ENCODE measurements at regions not wholly inside any gene's neighbourhood (a gene's known extent, or its start where the extent isn't known, plus 50 kb on each side); places are given as distances from the start of the nearest gene placed in this dataset.
"Not testable (repeated sequence)": the region's sequence is repeated elsewhere in the genome, so short reads cannot be mapped to it uniquely, and the experiment has no call there.

- H3K9me3 ChIP-seq (ENCODE audit: low read length), result no peaks in the 10 kb centered on the region
- H3K4me1 ChIP-seq (ENCODE audit: insufficient read depth, low read length, poor library complexity, severe bottlenecking), result no peaks in the 10 kb centered on the region
- H3K4me2 ChIP-seq (ENCODE audit: low read length), result no peak overlapping the region
- no peak overlapping the region for H3K27ac ChIP-seq (ENCODE audit: low read depth, low read length, poor library complexity, severe bottlenecking)
- H4K20me1 ChIP-seq (ENCODE audit: insufficient read depth, low read length), result no peaks in the 10 kb centered on the region
- no TSS peak for BruUV-seq (replicated peaks)
- H3K36me3 ChIP-seq (ENCODE audit: insufficient read depth, low read length), result no peaks in the 10 kb centered on the region
- POLR2A ChIA-PET, result no interaction called here
- no peak for DNase-seq (ENCODE audit: low spot score)
- intact Hi-C loops (cut with micrococcal nuclease; ENCODE audit: unreplicated experiment), result no loop called here
- no peak overlapping the region for H2AFZ ChIP-seq (ENCODE audit: low read length)
- no peak for TF ChIP-seq EZH2phosphoT487 (IDR thresholded peaks at IDR 0.05; ENCODE audit: borderline replicate concordance, low read depth, low read length)
- TF ChIP-seq CTCF (conservative IDR thresholded peaks at IDR 0.05; ENCODE audit: low read length), result no peak
- H3K79me2 ChIP-seq (ENCODE audit: insufficient read depth, low read depth, low read length), result no peaks in the 10 kb centered on the region
- no peaks in the 10 kb centered on the region for H3K9me2 ChIP-seq (ENCODE audit: insufficient read depth, low read length)
- no peak overlapping the region for H3K4me3 ChIP-seq (ENCODE audit: low read depth, low read length, poor library complexity, severe bottlenecking)
- CTCF ChIA-PET (ENCODE audit: unreplicated experiment), result no interaction called here
These were observed 137.5 kb upstream of the RFLNA start for GRCh38 chr12:124157406-124157805.

- ChIA-PET POLR2A (no interaction called here), CTCF (ENCODE audit: unreplicated experiment) (no interaction called here)
- Histone ChIP-seq H3K36me3 (ENCODE audit: insufficient read depth, low read length) (no peaks in the 10 kb centered on the region), H3K27ac (ENCODE audit: low read depth, low read length, poor library complexity, severe bottlenecking) (no peak overlapping the region), H2AFZ (ENCODE audit: low read length) (no peak overlapping the region), H3K79me2 (ENCODE audit: insufficient read depth, low read depth, low read length) (no peaks in the 10 kb centered on the region), H3K9me3 (ENCODE audit: low read length) (no peaks in the 10 kb centered on the region), H3K4me2 (ENCODE audit: low read length) (no peak overlapping the region), H3K4me3 (ENCODE audit: low read depth, low read length, poor library complexity, severe bottlenecking) (no peak overlapping the region), H3K4me1 (ENCODE audit: insufficient read depth, low read length, poor library complexity, severe bottlenecking) (no peaks in the 10 kb centered on the region), H3K9me2 (ENCODE audit: insufficient read depth, low read length) (no peaks in the 10 kb centered on the region), H4K20me1 (ENCODE audit: insufficient read depth, low read length) (no peaks in the 10 kb centered on the region)
- intact Hi-C loops (cut with micrococcal nuclease; ENCODE audit: unreplicated experiment), result no loop called here
- BruUV-seq (replicated peaks), result no TSS peak
- DNase-seq (ENCODE audit: low spot score), result no peak
- TF ChIP-seq CTCF (conservative IDR thresholded peaks at IDR 0.05; ENCODE audit: low read length) (no peak), EZH2phosphoT487 (IDR thresholded peaks at IDR 0.05; ENCODE audit: borderline replicate concordance, low read depth, low read length) (no peak)
These were observed 135.2 kb upstream of the RFLNA start for GRCh38 chr12:124159655-124160054.

- intact Hi-C loops (cut with micrococcal nuclease; ENCODE audit: unreplicated experiment), result no loop called here
- Histone ChIP-seq H3K9me2 (ENCODE audit: insufficient read depth, low read length) (no peaks in the 10 kb centered on the region), H3K4me3 (ENCODE audit: low read depth, low read length, poor library complexity, severe bottlenecking) (no peak overlapping the region), H3K9me3 (ENCODE audit: low read length) (no peaks in the 10 kb centered on the region), H3K4me2 (ENCODE audit: low read length) (no peak overlapping the region), H2AFZ (ENCODE audit: low read length) (no peak overlapping the region), H3K36me3 (ENCODE audit: insufficient read depth, low read length) (no peaks in the 10 kb centered on the region), H3K27ac (ENCODE audit: low read depth, low read length, poor library complexity, severe bottlenecking) (no peak overlapping the region), H4K20me1 (ENCODE audit: insufficient read depth, low read length) (no peaks in the 10 kb centered on the region), H3K4me1 (ENCODE audit: insufficient read depth, low read length, poor library complexity, severe bottlenecking) (no peaks in the 10 kb centered on the region), H3K79me2 (ENCODE audit: insufficient read depth, low read depth, low read length) (no peaks in the 10 kb centered on the region)
- ChIA-PET POLR2A (no interaction called here), CTCF (ENCODE audit: unreplicated experiment) (no interaction called here)
- BruUV-seq (replicated peaks), result no TSS peak
- no peak for TF ChIP-seq CTCF (conservative IDR thresholded peaks at IDR 0.05; ENCODE audit: low read length)
- no peak for DNase-seq (ENCODE audit: low spot score)
These were observed 134.7 kb upstream of the RFLNA start for GRCh38 chr12:124160097-124160756.

GRCh38 chr12:124161402-124161801 lies 133.5 kb upstream of the RFLNA start:
- BruUV-seq (replicated peaks); H3K79me2 ChIP-seq (ENCODE audit: insufficient read depth, low read depth, low read length); intact Hi-C loops (cut with micrococcal nuclease; ENCODE audit: unreplicated experiment); POLR2A ChIA-PET; H3K27ac ChIP-seq (ENCODE audit: low read depth, low read length, poor library complexity, severe bottlenecking); DNase-seq (ENCODE audit: low spot score); H3K36me3 ChIP-seq (ENCODE audit: insufficient read depth, low read length); CTCF ChIA-PET (ENCODE audit: unreplicated experiment); H3K4me3 ChIP-seq (ENCODE audit: low read depth, low read length, poor library complexity, severe bottlenecking); H3K4me1 ChIP-seq (ENCODE audit: insufficient read depth, low read length, poor library complexity, severe bottlenecking); H3K9me3 ChIP-seq (ENCODE audit: low read length); H3K4me2 ChIP-seq (ENCODE audit: low read length); H4K20me1 ChIP-seq (ENCODE audit: insufficient read depth, low read length); H2AFZ ChIP-seq (ENCODE audit: low read length); H3K9me2 ChIP-seq (ENCODE audit: insufficient read depth, low read length): not testable (repeated sequence)
